ENCODE measurements at regions not wholly inside any gene's neighbourhood (a gene's known extent, or its start where the extent isn't known, plus 50 kb on each side); places are given as distances from the start of the nearest gene placed in this dataset.

- TF ChIP-seq EZH2 (IDR thresholded peaks at IDR 0.05; ENCODE audit: low read depth) (no peak), CTCF (conservative IDR thresholded peaks at IDR 0.05) (no peak)
- BruUV-seq (replicated peaks): no TSS peak
- Histone ChIP-seq H3K9me2 (ENCODE audit: insufficient read depth) (peaks cover 5% of the 10 kb centered on the region; the same call in 1 of the 2 replicates), H3K27ac (no peak overlapping the region), H3K79me2 (ENCODE audit: low read depth) (no peaks in the 10 kb centered on the region), H2AFZ (no peak overlapping the region), H3K27me3 (ENCODE audit: insufficient read depth, low read depth) (no peaks in the 10 kb centered on the region), H3K36me3 (ENCODE audit: low read depth) (no peaks in the 10 kb centered on the region), H3K4me2 (no peak overlapping the region), H3K9me3 (ENCODE audit: insufficient read depth, low read depth) (no peaks in the 10 kb centered on the region), H3F3A (ENCODE audit: insufficient read depth, low read depth) (no peaks in the 10 kb centered on the region), H3K4me3 (no peak overlapping the region), H4K20me1 (ENCODE audit: insufficient read depth) (no peaks in the 10 kb centered on the region), H3K4me1 (replicated peaks; ENCODE audit: insufficient read depth) (no peaks in the 10 kb centered on the region)
- POLR2A ChIA-PET (ENCODE audit: unreplicated experiment): no interaction called here
- intact Hi-C loops (cut with micrococcal nuclease; ENCODE audit: unreplicated experiment): no loop called here
- DNase-seq: no peak
- CTCF ChIA-PET: no interaction called here
Measured at GRCh38 chr1:222346955-222347354, 200.9 kb downstream of the HHIPL2 start.

- intact Hi-C loops (cut with micrococcal nuclease; ENCODE audit: unreplicated experiment): no loop called here
- no peak for DNase-seq
- Histone ChIP-seq H2AFZ (no peak overlapping the region), H3K79me2 (ENCODE audit: low read depth) (no peaks in the 10 kb centered on the region), H3K9me2 (ENCODE audit: insufficient read depth) (no peaks in the 10 kb centered on the region), H3K9me3 (ENCODE audit: insufficient read depth, low read depth) (no peaks in the 10 kb centered on the region), H3K4me2 (no peak overlapping the region), H3K4me3 (no peak overlapping the region), H3K27ac (no peak overlapping the region), H4K20me1 (ENCODE audit: insufficient read depth) (no peaks in the 10 kb centered on the region), H3K27me3 (ENCODE audit: insufficient read depth, low read depth) (no peaks in the 10 kb centered on the region), H3F3A (ENCODE audit: insufficient read depth, low read depth) (no peaks in the 10 kb centered on the region), H3K4me1 (replicated peaks; ENCODE audit: insufficient read depth) (no peaks in the 10 kb centered on the region), H3K36me3 (ENCODE audit: low read depth) (no peaks in the 10 kb centered on the region)
- CTCF ChIA-PET: no interaction called here
- POLR2A ChIA-PET (ENCODE audit: unreplicated experiment): no interaction called here
- TF ChIP-seq EZH2 (IDR thresholded peaks at IDR 0.05; ENCODE audit: low read depth): no peak
- no peak for TF ChIP-seq CTCF (conservative IDR thresholded peaks at IDR 0.05)
- no TSS peak for BruUV-seq (replicated peaks)
Measured at GRCh38 chr1:222339376-222339947, 208.4 kb downstream of the HHIPL2 start.

GRCh38 chr1:222335586-222335985 lies 212.3 kb downstream of the HHIPL2 start:
- no peaks in the 10 kb centered on the region for H3K9me2 ChIP-seq (ENCODE audit: insufficient read depth)
- H3K4me3 ChIP-seq: no peak overlapping the region
- no peak for DNase-seq
- no peak for TF ChIP-seq CTCF (conservative IDR thresholded peaks at IDR 0.05)
- no peak for TF ChIP-seq EZH2 (IDR thresholded peaks at IDR 0.05; ENCODE audit: low read depth)
- no peak overlapping the region for H2AFZ ChIP-seq
- H3K79me2 ChIP-seq (ENCODE audit: low read depth): no peaks in the 10 kb centered on the region
- H3K9me3 ChIP-seq (ENCODE audit: insufficient read depth, low read depth): no peaks in the 10 kb centered on the region
- POLR2A ChIA-PET (ENCODE audit: unreplicated experiment): no interaction called here
- intact Hi-C loops (cut with micrococcal nuclease; ENCODE audit: unreplicated experiment): loop anchor here (2.0 kb wide), 1 partner anchor 35 kb away; no protein-coding TSS in a partner anchor
- no peaks in the 10 kb centered on the region for H4K20me1 ChIP-seq (ENCODE audit: insufficient read depth)
- CTCF ChIA-PET: no interaction called here
- BruUV-seq (replicated peaks): no TSS peak
- H3K36me3 ChIP-seq (ENCODE audit: low read depth): no peaks in the 10 kb centered on the region
- H3K4me1 ChIP-seq (replicated peaks; ENCODE audit: insufficient read depth): no peaks in the 10 kb centered on the region
- H3K4me2 ChIP-seq: no peak overlapping the region
- no peaks in the 10 kb centered on the region for H3K27me3 ChIP-seq (ENCODE audit: insufficient read depth, low read depth)
- no peaks in the 10 kb centered on the region for H3F3A ChIP-seq (ENCODE audit: insufficient read depth, low read depth)
- H3K27ac ChIP-seq: no peak overlapping the region

Measured in PC-9 (cell line).